ENCODE measurements at regions not wholly inside any gene's neighbourhood (a gene's known extent, or its start where the extent isn't known, plus 50 kb on each side); places are given as distances from the start of the nearest gene placed in this dataset.
"Not testable (repeated sequence)": the region's sequence is repeated elsewhere in the genome, so short reads cannot be mapped to it uniquely, and the experiment has no call there.

- H3K27ac Mint-ChIP-seq (ENCODE audit: unreplicated experiment), result no peak overlapping the region
- H3K36me3 Mint-ChIP-seq (ENCODE audit: low read depth, unreplicated experiment), result no peaks in the 10 kb centered on the region
- no peaks in the 10 kb centered on the region for H3K4me1 Mint-ChIP-seq (ENCODE audit: unreplicated experiment)
- no peak overlapping the region for H3K4me3 Mint-ChIP-seq (ENCODE audit: unreplicated experiment)
- H3K9me3 Mint-ChIP-seq (ENCODE audit: unreplicated experiment), result no peaks in the 10 kb centered on the region
- TF ChIP-seq, protein P1, sequence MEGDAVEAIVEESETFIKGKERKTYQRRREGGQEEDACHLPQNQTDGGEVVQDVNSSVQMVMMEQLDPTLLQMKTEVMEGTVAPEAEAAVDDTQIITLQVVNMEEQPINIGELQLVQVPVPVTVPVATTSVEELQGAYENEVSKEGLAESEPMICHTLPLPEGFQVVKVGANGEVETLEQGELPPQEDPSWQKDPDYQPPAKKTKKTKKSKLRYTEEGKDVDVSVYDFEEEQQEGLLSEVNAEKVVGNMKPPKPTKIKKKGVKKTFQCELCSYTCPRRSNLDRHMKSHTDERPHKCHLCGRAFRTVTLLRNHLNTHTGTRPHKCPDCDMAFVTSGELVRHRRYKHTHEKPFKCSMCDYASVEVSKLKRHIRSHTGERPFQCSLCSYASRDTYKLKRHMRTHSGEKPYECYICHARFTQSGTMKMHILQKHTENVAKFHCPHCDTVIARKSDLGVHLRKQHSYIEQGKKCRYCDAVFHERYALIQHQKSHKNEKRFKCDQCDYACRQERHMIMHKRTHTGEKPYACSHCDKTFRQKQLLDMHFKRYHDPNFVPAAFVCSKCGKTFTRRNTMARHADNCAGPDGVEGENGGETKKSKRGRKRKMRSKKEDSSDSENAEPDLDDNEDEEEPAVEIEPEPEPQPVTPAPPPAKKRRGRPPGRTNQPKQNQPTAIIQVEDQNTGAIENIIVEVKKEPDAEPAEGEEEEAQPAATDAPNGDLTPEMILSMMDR (IDR thresholded peaks at IDR 0.05; ENCODE audit: unreplicated experiment), result no peak
- H3K27me3 Mint-ChIP-seq (ENCODE audit: unreplicated experiment), result peaks cover 1% of the 10 kb centered on the region
- DNase-seq (ENCODE audit: low spot score), result no peak
Observed at GRCh38 chr5:26339576-26339975, 698.8 kb downstream of the CDH9 start.

DNA sequence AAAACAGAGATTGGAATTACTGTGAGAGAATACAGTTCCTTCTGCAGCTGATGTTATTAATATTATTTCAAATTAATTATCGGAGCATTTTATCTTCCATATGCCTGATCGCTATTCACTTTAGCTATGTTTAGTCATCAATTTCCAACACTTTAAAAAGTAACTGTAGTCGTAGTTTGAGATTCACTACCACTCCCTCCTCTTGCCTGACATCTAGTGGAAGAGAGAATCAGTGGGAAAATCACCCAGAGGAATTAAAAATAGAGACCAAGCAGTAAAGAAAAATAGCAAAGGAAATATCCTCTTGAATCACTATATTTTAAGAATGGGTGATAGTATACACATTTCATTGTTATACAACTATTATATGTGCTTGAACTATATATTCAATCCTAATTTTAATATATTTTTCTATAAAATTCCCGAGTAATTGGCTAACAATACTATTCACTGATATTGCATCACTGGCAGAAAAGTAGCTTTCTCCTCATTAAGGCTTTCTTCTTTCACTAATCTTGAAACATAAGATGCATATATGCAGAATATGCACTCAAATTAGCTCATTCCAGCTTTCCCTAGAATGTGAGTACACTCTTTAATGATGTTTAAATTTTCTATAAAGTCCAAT is 708.7 kb downstream of the CDH9 start:
- DNase-seq (ENCODE audit: low spot score), result no peak
- Mint-ChIP-seq H3K4me3 (ENCODE audit: unreplicated experiment) (no peak overlapping the region), H3K27me3 (ENCODE audit: unreplicated experiment) (no peaks in the 10 kb centered on the region), H3K36me3 (ENCODE audit: low read depth, unreplicated experiment) (no peaks in the 10 kb centered on the region), H3K9me3 (ENCODE audit: unreplicated experiment) (no peaks in the 10 kb centered on the region), H3K4me1 (ENCODE audit: unreplicated experiment) (no peaks in the 10 kb centered on the region), H3K27ac (ENCODE audit: unreplicated experiment) (no peak overlapping the region)
- TF ChIP-seq, protein P1 (IDR thresholded peaks at IDR 0.05; ENCODE audit: unreplicated experiment), result peak; percentile 41

- no peaks in the 10 kb centered on the region for H3K4me1 Mint-ChIP-seq (ENCODE audit: unreplicated experiment)
- H3K36me3 Mint-ChIP-seq (ENCODE audit: low read depth, unreplicated experiment), result no peaks in the 10 kb centered on the region
- no peaks in the 10 kb centered on the region for H3K9me3 Mint-ChIP-seq (ENCODE audit: unreplicated experiment)
- TF ChIP-seq, protein P1 (IDR thresholded peaks at IDR 0.05; ENCODE audit: unreplicated experiment), result no peak
- H3K27ac Mint-ChIP-seq (ENCODE audit: unreplicated experiment), result no peak overlapping the region
- DNase-seq (ENCODE audit: low spot score), result no peak
- no peaks in the 10 kb centered on the region for H3K27me3 Mint-ChIP-seq (ENCODE audit: unreplicated experiment)
- H3K4me3 Mint-ChIP-seq (ENCODE audit: unreplicated experiment), result no peak overlapping the region
Observed at GRCh38 chr5:26326153-26326759, 712.1 kb downstream of the CDH9 start.

- not testable (repeated sequence) for DNase-seq (ENCODE audit: low spot score); H3K9me3 Mint-ChIP-seq (ENCODE audit: unreplicated experiment); H3K4me3 Mint-ChIP-seq (ENCODE audit: unreplicated experiment); H3K27ac Mint-ChIP-seq (ENCODE audit: unreplicated experiment); H3K4me1 Mint-ChIP-seq (ENCODE audit: unreplicated experiment); H3K36me3 Mint-ChIP-seq (ENCODE audit: low read depth, unreplicated experiment); H3K27me3 Mint-ChIP-seq (ENCODE audit: unreplicated experiment)
Observed at GRCh38 chr5:26325432-26325831, 713.0 kb downstream of the CDH9 start.

GRCh38 chr5:26324273-26324895 is 714.0 kb downstream of the CDH9 start:
- H3K27ac Mint-ChIP-seq (ENCODE audit: unreplicated experiment); H3K9me3 Mint-ChIP-seq (ENCODE audit: unreplicated experiment); DNase-seq (ENCODE audit: low spot score); H3K4me3 Mint-ChIP-seq (ENCODE audit: unreplicated experiment); H3K27me3 Mint-ChIP-seq (ENCODE audit: unreplicated experiment); H3K4me1 Mint-ChIP-seq (ENCODE audit: unreplicated experiment); H3K36me3 Mint-ChIP-seq (ENCODE audit: low read depth, unreplicated experiment): not testable (repeated sequence)

DNA sequence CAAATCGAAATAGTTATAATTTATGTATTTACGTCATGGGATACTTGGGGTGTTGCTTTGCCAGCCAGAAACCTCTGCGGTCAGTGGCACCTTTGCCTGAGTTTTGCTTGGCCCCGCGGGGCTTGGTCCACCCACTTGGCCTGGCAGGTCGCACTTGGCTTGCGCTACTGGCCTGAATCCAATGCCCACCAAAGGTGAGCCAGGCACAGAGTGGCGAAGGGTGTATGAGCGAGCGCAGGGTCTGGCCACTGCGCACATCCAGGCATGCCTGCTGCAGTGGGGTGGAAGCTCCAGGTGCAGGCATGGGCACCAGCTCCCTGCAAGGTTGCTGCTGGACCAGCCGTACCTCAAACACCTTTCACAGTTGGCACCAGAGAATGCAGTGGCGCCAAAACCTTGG is 714.6 kb downstream of the CDH9 start:
- Mint-ChIP-seq H3K36me3 (ENCODE audit: low read depth, unreplicated experiment) (no peaks in the 10 kb centered on the region), H3K4me3 (ENCODE audit: unreplicated experiment) (no peak overlapping the region), H3K9me3 (ENCODE audit: unreplicated experiment) (no peaks in the 10 kb centered on the region), H3K27me3 (ENCODE audit: unreplicated experiment) (no peaks in the 10 kb centered on the region), H3K4me1 (ENCODE audit: unreplicated experiment) (no peaks in the 10 kb centered on the region), H3K27ac (ENCODE audit: unreplicated experiment) (no peak overlapping the region)
- TF ChIP-seq, protein P1 (IDR thresholded peaks at IDR 0.05; ENCODE audit: unreplicated experiment), result no peak
- DNase-seq (ENCODE audit: low spot score), result no peak

Measured in endothelial cell (in vitro differentiated cells).